ENCODE measurements at regions not wholly inside any gene's neighbourhood (a gene's known extent, or its start where the extent isn't known, plus 50 kb on each side); places are given as distances from the start of the nearest gene placed in this dataset.

DNA sequence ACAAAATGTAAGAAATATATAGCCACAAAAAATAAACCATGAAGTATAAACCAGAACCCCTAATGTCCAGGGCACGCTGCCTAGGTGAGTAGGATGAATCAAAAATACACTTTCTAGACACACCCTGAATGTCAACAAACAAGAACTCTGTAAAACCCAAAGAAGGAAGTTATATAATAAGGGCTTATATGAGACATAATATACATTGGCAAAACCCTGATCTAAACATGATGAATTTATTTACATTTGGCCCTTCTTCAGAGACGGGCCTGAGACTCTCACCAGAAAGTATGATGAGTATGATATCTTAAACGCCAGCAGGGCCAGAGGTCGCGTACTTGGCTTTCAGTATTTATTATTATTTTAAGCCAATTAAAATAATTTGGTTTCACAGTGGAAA, 125.1 kb upstream of the FST start:
- TF ChIP-seq, protein P1, sequence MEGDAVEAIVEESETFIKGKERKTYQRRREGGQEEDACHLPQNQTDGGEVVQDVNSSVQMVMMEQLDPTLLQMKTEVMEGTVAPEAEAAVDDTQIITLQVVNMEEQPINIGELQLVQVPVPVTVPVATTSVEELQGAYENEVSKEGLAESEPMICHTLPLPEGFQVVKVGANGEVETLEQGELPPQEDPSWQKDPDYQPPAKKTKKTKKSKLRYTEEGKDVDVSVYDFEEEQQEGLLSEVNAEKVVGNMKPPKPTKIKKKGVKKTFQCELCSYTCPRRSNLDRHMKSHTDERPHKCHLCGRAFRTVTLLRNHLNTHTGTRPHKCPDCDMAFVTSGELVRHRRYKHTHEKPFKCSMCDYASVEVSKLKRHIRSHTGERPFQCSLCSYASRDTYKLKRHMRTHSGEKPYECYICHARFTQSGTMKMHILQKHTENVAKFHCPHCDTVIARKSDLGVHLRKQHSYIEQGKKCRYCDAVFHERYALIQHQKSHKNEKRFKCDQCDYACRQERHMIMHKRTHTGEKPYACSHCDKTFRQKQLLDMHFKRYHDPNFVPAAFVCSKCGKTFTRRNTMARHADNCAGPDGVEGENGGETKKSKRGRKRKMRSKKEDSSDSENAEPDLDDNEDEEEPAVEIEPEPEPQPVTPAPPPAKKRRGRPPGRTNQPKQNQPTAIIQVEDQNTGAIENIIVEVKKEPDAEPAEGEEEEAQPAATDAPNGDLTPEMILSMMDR (IDR thresholded peaks at IDR 0.05): no peak
- TF ChIP-seq POLR2A (IDR thresholded peaks at IDR 0.05): no peak
- no peak for TF ChIP-seq POLR2AphosphoS5 (IDR thresholded peaks at IDR 0.05)
- no peak for TF ChIP-seq EP300 (IDR thresholded peaks at IDR 0.05)
